Sigmoid colon (tissue), 4 donors: ENCODE measurements at regions not wholly inside any gene's neighbourhood (a gene's known extent, or its start where the extent isn't known, plus 50 kb on each side); places are given as distances from the start of the nearest gene placed in this dataset.

Experiments used
- POLR2AphosphoS5 ChIP-seq, 4 donors: sonication (generic); formaldehyde crosslinking; IDR thresholded peaks; one replicate each; pipeline ENCODE4 v1.6.1; 2017; ENCODE audit warnings: antibody characterized with exemption in 4 of 4
- TF ChIP-seq, protein P1 (sequence below), 4 experiments: fragments of 450-650 bp in 3 of 4; fragments of 200-600 bp in 1 of 4; IDR thresholded peaks; one replicate each; pipeline ENCODE4 v1.5.1; 2016 to 2019; ENCODE audit warnings: antibody characterized with exemption in 4 of 4, mild to moderate bottlenecking in 3 of 4, moderate library complexity in 2 of 4

GRCh38 chr18:10049747-10050146 is 135.9 kb downstream of the VAPA start:
- TF ChIP-seq, protein P1, sequence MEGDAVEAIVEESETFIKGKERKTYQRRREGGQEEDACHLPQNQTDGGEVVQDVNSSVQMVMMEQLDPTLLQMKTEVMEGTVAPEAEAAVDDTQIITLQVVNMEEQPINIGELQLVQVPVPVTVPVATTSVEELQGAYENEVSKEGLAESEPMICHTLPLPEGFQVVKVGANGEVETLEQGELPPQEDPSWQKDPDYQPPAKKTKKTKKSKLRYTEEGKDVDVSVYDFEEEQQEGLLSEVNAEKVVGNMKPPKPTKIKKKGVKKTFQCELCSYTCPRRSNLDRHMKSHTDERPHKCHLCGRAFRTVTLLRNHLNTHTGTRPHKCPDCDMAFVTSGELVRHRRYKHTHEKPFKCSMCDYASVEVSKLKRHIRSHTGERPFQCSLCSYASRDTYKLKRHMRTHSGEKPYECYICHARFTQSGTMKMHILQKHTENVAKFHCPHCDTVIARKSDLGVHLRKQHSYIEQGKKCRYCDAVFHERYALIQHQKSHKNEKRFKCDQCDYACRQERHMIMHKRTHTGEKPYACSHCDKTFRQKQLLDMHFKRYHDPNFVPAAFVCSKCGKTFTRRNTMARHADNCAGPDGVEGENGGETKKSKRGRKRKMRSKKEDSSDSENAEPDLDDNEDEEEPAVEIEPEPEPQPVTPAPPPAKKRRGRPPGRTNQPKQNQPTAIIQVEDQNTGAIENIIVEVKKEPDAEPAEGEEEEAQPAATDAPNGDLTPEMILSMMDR (IDR thresholded peaks at IDR 0.05), result no peak
- TF ChIP-seq POLR2AphosphoS5 (IDR thresholded peaks at IDR 0.05), result peak in 3 of 4 donors; percentile 25 to 44 (median 41)
